H1 (cell line): ENCODE measurements at regions not wholly inside any gene's neighbourhood (a gene's known extent, or its start where the extent isn't known, plus 50 kb on each side); places are given as distances from the start of the nearest gene placed in this dataset.

Source experiments
- CTCF ChIA-PET: fragments of 300-600 bp; sonication (Branson Sonifier 250); formaldehyde crosslinking; loops from one replicate; lab custom pipeline; 2021; ENCODE audit not compliant: partially characterized antibody; lab: Charles Lee
- POLR2A ChIA-PET: fragments of 300-600 bp; sonication (Branson Sonifier 250); formaldehyde crosslinking; loops from one replicate; lab custom pipeline; 2021; ENCODE audit warnings: inconsistent platforms; ENCODE audit not compliant: partially characterized antibody; lab: Charles Lee
- DNase-seq, 2 experiments: peaks; one replicate each; pipeline versions ENCODE4 v3.0.0 to v3.0.0-alpha.2; 2010 to 2022; ENCODE audit warnings: low spot score in 2 of 2, low read depth in 1 of 2, mixed read lengths in 1 of 2
- FAIRE-seq: peaks from 2 replicates; lab custom pipeline; 2011; peaks lifted over from hg19 to GRCh38; lab: Jason Lieb, UNC
- H2AFZ ChIP-seq: 2 replicates; pipeline ENCODE4 v1.8.1; 2012; ENCODE audit warnings: low read length, inconsistent platforms
- H2AK5ac ChIP-seq: 2 replicates; pipeline ENCODE4 v1.6.1; 2013; ENCODE audit warnings: low read depth, low read length
- H2BK120ac ChIP-seq: replicated peaks from 2 replicates; pipeline ENCODE3; 2013; ENCODE audit warnings: low read depth, low read length, inconsistent platforms
- H2BK12ac ChIP-seq: 2 replicates; pipeline ENCODE4 v1.6.1; 2013; ENCODE audit warnings: low read depth, low read length
- H2BK15ac ChIP-seq: 2 replicates; pipeline ENCODE4 v1.6.1; 2013; ENCODE audit warnings: low read length
- H2BK20ac ChIP-seq: 2 replicates; pipeline ENCODE4 v1.6.1; 2013; ENCODE audit warnings: low read length
- H2BK5ac ChIP-seq: 2 replicates; pipeline ENCODE4 v1.6.1; 2013; ENCODE audit warnings: low read depth, low read length
- H3K14ac ChIP-seq: 2 replicates; pipeline ENCODE4 v1.6.1; 2013; ENCODE audit warnings: inconsistent platforms; ENCODE audit not compliant: insufficient read length
- H3K18ac ChIP-seq: 2 replicates; pipeline ENCODE4 v1.6.1; 2013; ENCODE audit warnings: low read length; ENCODE audit errors: extremely low read depth
- H3K23ac ChIP-seq: 2 replicates; pipeline ENCODE4 v1.6.1; 2013; ENCODE audit warnings: inconsistent platforms; ENCODE audit not compliant: insufficient read length
- H3K23me2 ChIP-seq: 2 replicates; pipeline ENCODE4 v1.6.1; 2013; ENCODE audit warnings: low read depth, low read length
- H3K27ac ChIP-seq: 2 replicates; pipeline ENCODE4 v1.6.1; 2011; ENCODE audit warnings: low read depth, low read length, inconsistent platforms
- H3K27me3 ChIP-seq, 4 experiments: replicated peaks in 1 of 4; 1 replicate in 1 of 4; 2 replicates in 3 of 4; pipeline versions ENCODE4 v1.6.1 to v1.8.1; 2011 to 2013; ENCODE audit warnings: low read length in 3 of 4, mild to moderate bottlenecking in 3 of 4, inconsistent platforms in 2 of 4, mixed read lengths in 2 of 4, moderate library complexity in 1 of 4; ENCODE audit not compliant: control insufficient read depth in 3 of 4, insufficient read depth in 3 of 4; ENCODE audit errors: extremely low read depth in 1 of 4
- H3K36me3 ChIP-seq, 4 experiments: 2 replicates each; pipeline versions ENCODE4 v1.6.1 to v1.8.1; 2011 to 2013; ENCODE audit warnings: mild to moderate bottlenecking in 4 of 4, low read length in 3 of 4, moderate library complexity in 2 of 4, control low read depth in 1 of 4, inconsistent platforms in 1 of 4; ENCODE audit not compliant: insufficient read depth in 4 of 4, control insufficient read depth in 2 of 4
- H3K4ac ChIP-seq: replicated peaks from 2 replicates; pipeline ENCODE3; 2013; ENCODE audit warnings: low read length, low read depth, mixed read lengths, inconsistent platforms; ENCODE audit not compliant: insufficient read length
- H3K4me1 ChIP-seq, 4 experiments: replicated peaks in 1 of 4; 1 replicate in 1 of 4; 2 replicates in 3 of 4; pipeline versions ENCODE4 v1.6.1 to v1.8.1; 2011 to 2013; ENCODE audit warnings: low read length in 3 of 4, inconsistent platforms in 2 of 4, mixed read lengths in 1 of 4; ENCODE audit not compliant: insufficient read depth in 4 of 4, control insufficient read depth in 3 of 4
- H3K4me2 ChIP-seq, 2 experiments: 2 replicates each; pipeline versions ENCODE4 v1.6.1 to v1.8.1; 2011 to 2013; ENCODE audit warnings: low read depth in 2 of 2, low read length in 2 of 2, control low read depth in 1 of 2, inconsistent platforms in 1 of 2, mild to moderate bottlenecking in 1 of 2; ENCODE audit not compliant: insufficient read depth in 1 of 2
- H3K4me3 ChIP-seq, 4 experiments: fragments of 200-600, 300-600 bp in 1 of 4; sonication (generic), shearing (Covaris generic), sonication (Bioruptor Twin) in 1 of 4; 2 replicates each; pipeline versions ENCODE4 v1.5.1 to v1.8.1; 2011 to 2016; ENCODE audit warnings: low read length in 4 of 4, low read depth in 3 of 4, control low read depth in 2 of 4, inconsistent platforms in 2 of 4, mild to moderate bottlenecking in 2 of 4, mixed read lengths in 1 of 4, moderate library complexity in 1 of 4; ENCODE audit not compliant: insufficient read depth in 2 of 4; ENCODE audit errors: extremely low read depth in 1 of 4
- H3K56ac ChIP-seq: replicated peaks from 2 replicates; pipeline ENCODE3; 2013; ENCODE audit warnings: low read depth, mild to moderate bottlenecking, mixed read lengths, low read length, inconsistent platforms; ENCODE audit not compliant: insufficient read length
- H3K79me1 ChIP-seq: 2 replicates; pipeline ENCODE4 v1.6.1; 2013; ENCODE audit warnings: low read depth, low read length, control low read depth
- H3K79me2 ChIP-seq, 2 experiments: 2 replicates each; pipeline versions ENCODE4 v1.6.1 to v1.8.1; 2012 to 2013; ENCODE audit warnings: low read length in 2 of 2, mild to moderate bottlenecking in 2 of 2, inconsistent platforms in 1 of 2; ENCODE audit not compliant: insufficient read depth in 2 of 2, control insufficient read depth in 1 of 2
- H3K9ac ChIP-seq, 4 experiments: replicated peaks in 1 of 4; 1 replicate in 1 of 4; 2 replicates in 3 of 4; pipeline versions ENCODE4 v1.6.1 to v1.8.1; 2011 to 2013; ENCODE audit warnings: low read depth in 3 of 4, low read length in 3 of 4, control low read depth in 2 of 4, mild to moderate bottlenecking in 2 of 4, moderate library complexity in 2 of 4, inconsistent platforms in 1 of 4; ENCODE audit errors: extremely low read depth in 1 of 4
- H3K9me3 ChIP-seq, 2 experiments: 2 replicates each; pipeline versions ENCODE4 v1.6.1 to v1.8.1; 2012 to 2013; ENCODE audit warnings: mild to moderate bottlenecking in 2 of 2, moderate library complexity in 2 of 2, control low read depth in 1 of 2, inconsistent platforms in 1 of 2, low read depth in 1 of 2, low read length in 1 of 2, mixed read lengths in 1 of 2; ENCODE audit not compliant: insufficient read depth in 2 of 2
- H4K20me1 ChIP-seq, 2 experiments: replicated peaks in 1 of 2; 2 replicates each; pipeline versions ENCODE3 to v1.8.1; 2011 to 2013; ENCODE audit warnings: inconsistent platforms in 2 of 2, low read length in 2 of 2, mild to moderate bottlenecking in 1 of 2; ENCODE audit not compliant: insufficient read depth in 2 of 2, control insufficient read depth in 1 of 2
- H4K5ac ChIP-seq: 2 replicates; pipeline ENCODE4 v1.6.1; 2013; ENCODE audit warnings: low read length, low read depth, mixed read lengths, inconsistent platforms; ENCODE audit not compliant: insufficient read length
- H4K8ac ChIP-seq: 2 replicates; pipeline ENCODE4 v1.8.0; 2013; ENCODE audit warnings: mild to moderate bottlenecking, moderate library complexity, low read length, inconsistent platforms; ENCODE audit not compliant: insufficient read depth; ENCODE audit errors: extremely low read depth
- H4K91ac ChIP-seq: replicated peaks from 2 replicates; pipeline ENCODE3; 2013; ENCODE audit warnings: low read length, mixed read lengths, inconsistent platforms; ENCODE audit not compliant: insufficient read length
- BRCA1 ChIP-seq: IDR thresholded peaks from 2 replicates; pipeline ENCODE4 v1.6.1; 2012; ENCODE audit warnings: low read depth, low read length, improper control_type of control experiment
- WGBS, 2 experiments: shearing (Covaris generic) in 1 of 2; methylation state at CpG; one replicate each; pipeline versions ENCODE4 v1.1.6 to v1.1.7; 2013 to 2015; ENCODE audit warnings: low lambda C conversion rate in 2 of 2, mixed read lengths in 2 of 2, inconsistent platforms in 1 of 2, low coverage in 1 of 2, missing lambda C conversion rate in 1 of 2; ENCODE audit not compliant: insufficient replicate concordance in 2 of 2, insufficient coverage in 1 of 2, insufficient read length in 1 of 2; ENCODE audit errors: extremely low coverage in 1 of 2, missing lambda C conversion rate in 1 of 2; 5-methylcytosine and 5-hydroxymethylcytosine counted together

GRCh38 chr5:145502906-145503305, 332.2 kb downstream of the PRELID2 start:
- H3K23ac ChIP-seq = no peak overlapping the region
- no peak overlapping the region for H2AFZ ChIP-seq
- 100% methylated on average over 1 of the region's 1 CpG; no CpG with 5 or more reads in 1 of the 2 experiments for whole genome bisulfite sequencing, 2 experiments
- no peak for TF ChIP-seq BRCA1

More at GRCh38 chr5:145502906-145503305, 332.2 kb downstream of the PRELID2 start:
- no peak overlapping the region for H3K4me2 ChIP-seq
- H3K79me2 ChIP-seq = no peaks in the 10 kb centered on the region
- no peak overlapping the region for H3K18ac ChIP-seq
- no peak overlapping the region for H2BK20ac ChIP-seq
- FAIRE-seq = no peak
- H3K4me3 ChIP-seq = no peak overlapping the region
- H3K9me3 ChIP-seq = no peaks in the 10 kb centered on the region
- no peak overlapping the region for H2BK12ac ChIP-seq
- no peaks in the 10 kb centered on the region for H3K23me2 ChIP-seq
- no peaks in the 10 kb centered on the region for H3K79me1 ChIP-seq
- H3K9ac ChIP-seq = no peak overlapping the region
- no peak overlapping the region for H4K8ac ChIP-seq
- no peak overlapping the region for H4K91ac ChIP-seq
- ChIA-PET CTCF (interaction anchor here (1.5 kb wide), 1 partner anchor 332 kb away, joined by 3 read pairs; the partner anchor contains the start of gene PRELID2), POLR2A (no interaction called here)
- no peak overlapping the region for H3K4ac ChIP-seq
- no peak overlapping the region for H3K27ac ChIP-seq
- H3K36me3 ChIP-seq = no peaks in the 10 kb centered on the region
- no peak for DNase-seq
- no peak overlapping the region for H2BK5ac ChIP-seq
- H3K4me1 ChIP-seq = no peaks in the 10 kb centered on the region
- no peak overlapping the region for H2BK120ac ChIP-seq
- no peak overlapping the region for H3K14ac ChIP-seq
- no peaks in the 10 kb centered on the region for H3K27me3 ChIP-seq
- no peaks in the 10 kb centered on the region for H4K20me1 ChIP-seq
- no peak overlapping the region for H2BK15ac ChIP-seq
- no peak overlapping the region for H2AK5ac ChIP-seq
- H4K5ac ChIP-seq = no peak overlapping the region
- H3K56ac ChIP-seq = no peak overlapping the region
